CD4-positive, alpha-beta T cell treated with Interleukin-12 subunit alpha and Interleukin-12 subunit beta, for 1 hour (primary cell): ENCODE measurements at regions not wholly inside any gene's neighbourhood (a gene's known extent, or its start where the extent isn't known, plus 50 kb on each side); places are given as distances from the start of the nearest gene placed in this dataset.
"Not testable (repeated sequence)": the region's sequence is repeated elsewhere in the genome, so short reads cannot be mapped to it uniquely, and the experiment has no call there.

Experiments used
- DNase-seq: peaks from one replicate; pipeline ENCODE4 v3.0.0-alpha.2; 2020

DNA sequence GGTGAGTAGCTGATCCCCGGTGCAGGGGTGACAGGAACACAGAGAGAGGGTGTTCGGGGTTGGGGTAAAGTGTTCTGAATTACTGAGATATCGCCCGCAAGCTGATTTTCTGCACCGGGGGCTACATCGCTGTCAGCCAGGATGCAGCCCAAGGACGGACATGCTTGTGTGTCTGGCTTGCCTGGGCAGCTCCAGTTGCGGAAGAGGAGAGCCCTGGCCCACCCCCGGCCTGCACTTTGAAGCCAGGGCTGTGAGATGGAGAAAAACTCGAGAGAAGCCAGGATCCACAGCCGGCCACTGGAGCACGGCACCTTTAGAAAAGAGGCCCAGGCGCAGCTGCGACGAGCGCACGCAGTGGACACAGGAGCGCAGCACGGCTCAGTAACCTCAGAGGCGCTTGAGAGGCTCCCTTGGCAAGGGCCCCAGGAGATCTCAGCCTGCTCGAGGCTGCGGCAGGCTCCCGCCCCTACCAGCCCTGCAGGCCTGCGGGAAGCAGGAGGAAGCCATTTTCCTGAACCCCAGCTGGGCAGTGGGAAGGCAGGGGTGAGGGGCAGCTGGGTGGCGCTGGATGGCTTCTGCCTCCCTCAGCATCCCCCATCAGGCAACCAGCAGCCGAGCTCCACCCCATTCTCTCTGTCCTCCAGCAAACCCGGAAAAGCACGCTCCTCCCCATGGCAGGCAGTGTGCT is 59.2 kb downstream of the C9orf50 start:
- no peak for DNase-seq

DNA sequence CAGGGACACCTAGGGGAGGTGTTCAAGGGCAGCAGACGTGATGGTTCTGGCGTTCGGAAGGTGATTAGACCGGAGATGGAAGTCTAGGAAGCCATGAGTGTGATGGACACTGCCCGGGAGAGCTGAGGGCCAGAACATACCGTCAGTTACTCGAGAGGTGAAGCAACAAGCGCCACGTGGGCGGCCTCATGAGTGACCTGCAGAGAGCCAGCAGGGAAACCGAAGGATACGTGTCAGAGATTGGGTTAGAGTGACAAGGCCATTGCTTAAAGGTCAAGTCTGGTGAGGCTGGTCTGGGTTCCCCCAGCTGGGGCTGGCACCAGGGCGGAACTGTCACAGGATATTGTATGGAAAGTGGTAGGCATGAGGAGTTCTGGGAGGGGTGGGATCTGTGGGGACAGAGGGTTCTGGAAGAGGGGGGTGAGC is 60.0 kb downstream of the C9orf50 start:
- no peak for DNase-seq

DNA sequence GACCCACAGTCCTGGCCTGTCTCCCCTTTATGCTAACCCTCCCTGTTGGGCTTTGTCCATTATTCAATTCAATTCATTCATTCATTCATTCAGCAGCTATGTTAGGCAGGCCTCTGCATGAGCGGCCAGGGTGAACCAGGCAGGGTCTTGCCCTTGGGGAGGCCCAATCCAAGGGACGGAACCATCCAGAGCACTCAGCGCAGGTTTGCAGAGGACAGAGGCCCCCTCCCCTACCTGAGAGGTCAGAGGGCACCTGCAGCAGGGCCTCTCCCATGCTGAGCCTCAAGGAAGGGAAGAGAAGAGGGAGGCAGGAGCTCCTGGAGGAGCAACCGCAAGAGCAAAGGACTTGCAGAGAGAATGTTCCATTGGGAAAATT is 61.4 kb downstream of the C9orf50 start:
- DNase-seq, result no peak

DNA sequence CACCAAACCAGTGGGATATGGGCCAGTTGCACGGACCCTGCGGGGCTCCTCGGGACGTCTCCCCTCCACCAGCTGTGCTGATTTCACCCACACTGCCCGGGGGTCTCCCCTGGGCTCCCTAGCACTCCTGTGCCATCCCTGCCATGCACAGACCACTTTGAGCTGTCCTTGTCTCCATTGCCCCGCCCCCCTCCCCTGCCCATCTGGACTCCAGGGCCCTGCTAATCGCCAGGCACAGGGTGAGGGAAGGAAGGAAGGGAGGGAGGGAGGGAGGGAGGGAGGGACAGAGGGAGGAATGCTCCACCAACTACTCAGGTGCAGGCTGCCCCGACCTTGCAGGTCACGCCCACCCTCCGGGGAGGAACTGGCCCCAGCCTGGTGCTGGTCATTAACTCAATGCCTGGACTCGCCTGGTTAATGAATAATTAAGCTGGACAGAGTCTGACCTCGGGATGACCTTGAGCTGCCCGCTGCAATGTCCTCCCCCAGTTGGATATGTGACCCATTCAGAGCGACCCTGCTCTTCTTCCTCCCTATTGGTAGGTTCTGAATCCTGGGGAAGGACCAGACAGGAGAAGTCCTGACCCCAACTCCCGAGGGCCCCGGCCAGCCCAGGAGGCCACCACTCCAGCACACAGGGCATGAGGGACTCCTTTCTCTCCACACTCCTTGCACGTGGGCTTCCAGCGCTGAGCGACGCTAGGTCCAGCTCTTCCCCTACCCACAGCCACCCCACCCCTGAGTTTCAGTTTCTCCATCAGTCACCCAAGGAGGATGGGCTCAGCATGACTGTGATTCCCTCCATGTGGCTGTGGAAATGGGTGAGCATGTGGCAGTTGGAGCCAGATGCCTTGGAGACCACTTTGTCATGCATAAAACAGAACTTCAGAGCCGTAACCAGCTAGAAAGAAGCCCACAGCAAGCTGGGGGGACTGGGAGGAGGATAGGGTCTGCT is 62.1 kb downstream of the C9orf50 start:
- DNase-seq, result no peak

DNA sequence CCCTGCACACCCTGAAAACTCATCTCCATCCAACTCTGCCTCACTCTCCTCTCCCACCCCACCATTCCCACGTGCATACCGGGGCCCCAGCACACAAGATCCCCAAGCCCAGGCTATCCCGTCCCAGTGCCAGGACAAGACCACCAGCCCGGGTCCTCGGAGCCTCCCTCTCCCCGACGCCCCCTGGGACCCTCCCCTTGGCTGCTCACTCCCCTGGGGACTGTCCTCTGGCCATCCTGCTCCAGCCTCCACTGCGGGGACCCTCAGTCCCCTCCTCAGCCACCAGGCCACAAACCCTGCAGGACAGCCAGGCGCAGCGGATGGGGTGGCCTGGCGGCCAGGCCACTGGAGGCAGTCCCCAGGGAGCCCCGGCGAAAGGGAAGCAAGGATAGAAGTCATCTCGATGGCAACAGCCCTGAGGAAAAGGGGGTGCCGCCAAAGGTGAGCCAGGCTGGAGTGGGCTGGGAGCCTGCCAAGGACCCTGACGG is 62.8 kb downstream of the C9orf50 start:
- DNase-seq, result no peak

DNA sequence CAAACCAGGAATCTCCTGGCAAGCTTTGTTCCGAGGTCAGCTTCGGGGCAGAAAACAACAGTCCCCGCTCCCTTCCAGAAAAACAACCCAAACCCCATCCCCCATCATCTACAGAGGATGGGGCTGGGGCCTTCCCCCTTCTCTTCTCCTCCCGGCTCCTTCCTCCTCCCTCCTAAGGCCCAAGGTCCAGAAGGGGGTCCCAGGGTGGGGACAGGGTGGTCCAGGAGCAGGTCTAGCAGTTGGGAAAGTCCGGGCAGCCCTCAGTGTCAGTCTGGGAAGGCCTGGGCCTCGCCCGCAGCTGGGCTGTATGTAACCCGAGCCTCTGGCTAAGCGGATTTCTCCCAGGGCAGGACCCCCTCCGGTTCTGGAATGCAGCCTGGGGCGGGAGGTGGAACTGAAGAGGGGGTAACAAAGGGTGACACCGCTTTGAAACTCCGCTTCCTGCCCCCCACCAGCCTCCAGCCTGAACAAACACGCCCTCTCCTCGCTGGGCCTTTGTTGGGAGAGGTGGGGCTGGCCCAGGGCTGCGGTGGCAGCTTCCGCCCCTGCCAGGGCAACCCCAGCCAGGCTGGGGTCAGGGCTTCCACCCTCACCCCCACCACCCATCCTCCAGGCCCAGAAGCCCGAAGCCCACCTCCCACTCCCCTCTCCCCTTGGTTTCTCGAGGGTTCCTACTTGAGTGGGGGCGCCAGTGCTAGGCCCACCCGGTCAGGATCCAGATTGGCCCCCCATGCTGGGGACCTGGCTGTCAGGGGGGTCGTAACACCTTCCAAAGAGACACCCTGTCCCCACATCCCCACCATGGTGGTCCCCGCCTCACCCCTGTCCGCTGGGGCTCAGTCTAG is 63.5 kb downstream of the C9orf50 start:
- no peak for DNase-seq

DNA sequence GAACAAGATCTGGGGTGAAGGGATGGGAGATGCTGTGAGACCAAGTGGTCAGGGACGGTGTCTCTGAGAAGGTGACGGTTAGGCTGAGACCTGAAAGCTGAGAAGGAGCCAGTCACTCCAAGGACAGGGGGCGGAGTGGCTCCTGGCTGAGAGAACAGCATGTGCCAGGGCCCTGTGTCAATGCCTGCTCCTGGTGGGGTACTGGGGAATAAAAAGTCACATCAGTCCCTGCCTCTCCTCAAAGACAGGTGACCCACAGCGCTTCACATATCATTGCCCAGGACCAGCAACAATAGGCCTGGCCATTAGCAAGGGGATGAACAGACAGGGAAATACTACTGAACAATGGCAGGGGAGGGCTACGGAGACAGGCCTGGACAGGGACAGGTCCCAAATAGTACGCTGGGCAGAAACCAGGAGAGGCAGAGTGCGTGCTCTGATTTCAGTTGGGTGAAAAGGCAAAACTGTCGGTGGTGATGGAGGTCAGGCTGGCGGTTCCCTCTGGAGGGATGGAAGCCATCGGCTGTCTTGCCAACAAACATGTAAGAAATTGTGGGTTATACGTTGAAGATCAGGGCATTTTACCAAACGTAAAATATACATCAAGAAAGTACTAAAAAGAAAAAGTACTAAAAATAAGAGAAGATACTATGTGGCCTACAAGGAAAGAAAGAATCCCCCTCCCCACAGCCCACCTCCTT is 64.3 kb downstream of the C9orf50 start:
- DNase-seq, result no peak

DNA sequence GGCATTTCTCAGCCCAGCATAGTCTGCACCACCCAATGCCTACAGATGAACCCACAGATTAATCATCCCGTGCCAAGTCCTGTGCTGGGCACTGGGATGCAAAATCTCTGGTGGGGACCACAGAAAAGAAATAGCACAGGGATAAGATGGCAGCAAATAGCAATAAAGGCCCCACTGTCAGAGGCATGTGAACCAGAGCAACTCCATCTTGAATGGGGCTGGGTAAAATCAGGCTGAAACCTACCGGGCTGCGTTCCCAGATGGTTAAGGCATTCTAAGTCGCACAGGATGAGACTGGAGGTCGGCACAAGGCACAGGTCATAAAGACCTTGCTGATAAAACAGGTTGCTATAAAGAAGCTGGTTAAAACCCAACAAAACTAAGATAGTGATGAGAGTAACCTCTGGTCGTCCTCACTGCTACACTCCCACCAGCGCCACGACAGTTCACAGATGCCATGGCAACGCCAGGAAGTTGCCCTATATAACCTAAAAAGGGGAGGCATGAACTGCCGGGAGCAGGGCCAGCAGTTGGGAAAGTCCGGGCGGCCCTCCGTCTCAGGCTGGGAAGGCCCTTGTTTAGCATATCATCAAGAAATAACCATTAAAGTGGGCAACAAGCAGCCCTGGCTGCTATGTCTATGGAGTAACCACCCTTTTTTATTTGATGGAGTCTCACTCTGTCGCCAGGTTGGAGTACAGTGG is 65.2 kb downstream of the C9orf50 start:
- DNase-seq, result no peak

DNA sequence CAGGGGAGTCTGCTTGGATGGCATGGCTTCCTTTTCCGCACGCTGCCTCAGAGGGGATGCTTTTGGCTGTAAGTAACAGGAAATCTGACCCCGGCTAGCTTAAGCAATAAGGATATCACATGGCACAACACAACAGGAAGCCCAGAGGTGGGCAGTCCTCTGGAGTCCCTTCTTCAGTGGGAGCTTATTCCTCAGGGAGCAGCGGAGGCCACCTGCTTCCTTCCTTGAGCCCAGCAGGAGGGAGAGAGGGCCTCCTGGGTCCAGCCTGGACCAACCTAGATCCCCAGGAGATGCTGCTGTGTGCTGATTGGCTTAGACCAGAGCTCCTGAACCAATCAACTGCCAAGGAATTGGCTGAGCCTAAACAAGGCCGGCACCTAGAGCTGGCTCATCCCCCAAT is 66.3 kb downstream of the C9orf50 start:
- DNase-seq, result no peak

DNA sequence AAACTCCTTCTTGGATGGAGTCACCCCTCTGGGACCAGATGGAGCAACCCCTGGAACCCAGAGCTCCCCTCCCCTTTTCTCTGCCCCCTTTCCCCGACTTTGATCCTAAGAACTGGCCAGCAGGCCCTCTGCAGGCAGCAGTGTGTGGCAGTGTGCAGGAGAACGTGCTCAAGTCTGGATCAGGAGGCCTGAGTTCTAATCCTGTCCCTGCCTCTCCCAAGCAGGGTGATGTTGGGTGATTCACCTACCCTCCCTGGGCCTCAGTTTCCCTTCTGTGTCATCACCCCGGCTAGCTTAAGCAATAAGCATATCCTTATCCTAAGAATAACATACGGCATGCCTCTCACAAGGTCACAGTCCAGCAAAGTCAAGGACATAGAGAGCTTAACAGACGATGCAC is 67.6 kb downstream of the C9orf50 start:
- no peak for DNase-seq

DNA sequence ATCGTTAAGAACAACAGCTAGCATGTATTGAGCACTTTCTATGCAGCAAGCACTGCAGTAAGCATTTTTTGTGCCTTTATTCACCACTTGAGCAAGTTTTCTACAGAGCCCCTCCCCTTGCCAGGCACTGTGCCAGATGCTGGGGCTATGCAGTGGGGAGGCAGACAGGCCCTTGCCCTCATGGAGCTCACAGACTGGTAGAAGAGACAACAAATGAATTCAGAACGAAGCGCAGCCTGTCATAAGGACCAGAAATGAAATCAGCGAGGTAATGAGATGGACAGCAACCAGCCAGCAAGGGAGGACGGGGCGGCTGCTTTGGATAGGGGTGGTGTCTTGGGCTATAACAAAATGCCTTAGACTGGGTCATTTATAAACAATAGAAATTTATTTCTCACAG is 68.8 kb downstream of the C9orf50 start:
- no peak for DNase-seq

DNA sequence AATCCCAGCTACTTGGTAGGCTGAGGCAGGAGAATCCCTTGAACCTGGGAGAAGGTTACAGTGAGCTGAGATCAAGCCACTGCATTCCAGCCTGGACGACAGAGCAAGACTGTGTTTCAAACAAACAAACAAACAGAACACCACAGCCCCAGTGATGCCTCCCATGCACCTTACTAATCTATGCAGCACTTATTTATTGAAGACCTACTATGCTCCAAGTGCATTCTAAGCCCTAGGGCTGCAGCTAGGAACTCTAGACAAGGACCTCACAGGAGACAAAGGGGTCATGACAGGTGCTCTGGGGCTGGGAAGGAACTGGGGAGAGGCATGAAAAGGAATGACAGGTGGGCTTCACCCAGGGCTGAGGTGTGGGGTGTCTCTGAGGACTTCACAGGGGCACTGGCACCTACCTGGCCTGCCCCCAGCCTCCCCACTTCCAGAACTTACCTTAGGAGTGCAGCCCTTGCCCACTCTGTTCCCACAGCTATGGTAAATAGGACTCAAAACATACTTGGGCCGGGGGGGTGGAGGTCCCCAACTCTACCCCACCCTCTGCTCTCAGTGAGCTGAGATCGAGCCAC is 69.4 kb downstream of the C9orf50 start:
- DNase-seq, result no peak

DNA sequence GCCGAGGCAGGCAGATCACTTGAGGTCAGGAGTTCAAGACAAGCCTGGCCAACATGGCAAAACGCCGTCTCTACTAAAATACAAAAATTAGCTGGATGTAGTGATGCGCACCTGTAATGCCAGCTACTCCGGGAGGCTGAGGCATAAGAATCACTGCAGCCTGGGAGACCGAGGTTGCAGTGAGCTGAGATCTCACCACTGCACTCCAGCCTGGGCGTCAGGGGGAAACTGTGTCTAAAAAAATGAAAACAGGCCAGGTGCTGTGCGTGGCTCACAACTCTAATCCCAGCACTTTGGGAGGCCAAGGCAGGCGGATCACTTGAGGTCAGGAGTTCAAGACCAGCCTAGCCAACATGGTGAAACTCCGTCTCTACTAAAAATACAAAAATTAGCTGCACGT is 69.9 kb downstream of the C9orf50 start:
- not testable (repeated sequence) for DNase-seq

DNA sequence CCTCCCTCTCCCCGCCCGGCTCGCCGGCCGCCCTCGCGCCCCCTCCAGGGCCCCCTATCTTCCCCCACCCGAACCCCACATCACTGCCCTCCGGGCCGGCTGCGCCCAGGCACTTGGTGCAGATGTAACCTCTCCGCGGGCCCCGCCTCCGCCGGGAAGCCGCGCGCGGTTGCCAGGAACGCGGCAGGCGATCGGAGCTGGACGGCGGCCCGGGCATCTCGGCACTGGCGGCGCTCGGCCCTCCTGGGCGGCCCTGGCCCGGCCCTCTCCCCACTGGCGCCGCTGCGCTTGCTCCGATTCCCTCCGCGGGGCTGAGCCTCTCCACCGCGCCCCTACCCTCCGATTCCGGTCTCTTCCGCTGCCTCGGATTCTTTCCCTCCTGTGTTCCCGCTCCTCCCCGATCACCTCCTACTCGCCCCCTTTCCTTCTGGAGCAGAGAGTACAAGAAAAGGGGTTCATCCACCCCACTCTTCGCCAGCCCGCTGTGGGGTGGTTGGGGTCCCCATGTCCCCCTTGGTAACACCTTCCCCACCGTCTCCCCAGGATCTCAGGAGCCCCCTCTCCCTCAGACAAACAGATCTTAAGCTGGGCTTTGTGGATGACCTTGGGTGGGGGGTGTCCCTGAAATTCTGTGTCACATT is 70.6 kb downstream of the C9orf50 start:
- no peak for DNase-seq

DNA sequence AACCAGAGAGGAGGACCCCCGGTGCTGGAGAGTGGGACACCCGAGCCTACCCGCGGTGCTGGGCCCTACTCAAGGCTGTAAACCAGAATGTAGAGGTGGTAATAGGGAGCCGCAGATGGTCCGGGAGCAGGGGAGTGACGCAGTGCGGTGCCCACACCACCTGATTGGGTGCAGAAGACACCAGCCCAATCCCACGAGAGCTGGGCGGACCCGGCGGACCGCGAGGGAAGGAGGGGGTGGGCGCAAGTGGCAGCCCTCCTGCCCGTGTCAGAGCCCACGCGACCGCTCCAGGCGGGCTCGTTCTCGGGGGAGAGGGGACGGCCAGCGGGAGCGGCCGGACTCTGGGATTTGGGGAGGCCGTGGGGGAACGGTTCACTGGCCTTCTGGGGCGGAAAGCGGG is 71.2 kb downstream of the C9orf50 start:
- no peak for DNase-seq

DNA sequence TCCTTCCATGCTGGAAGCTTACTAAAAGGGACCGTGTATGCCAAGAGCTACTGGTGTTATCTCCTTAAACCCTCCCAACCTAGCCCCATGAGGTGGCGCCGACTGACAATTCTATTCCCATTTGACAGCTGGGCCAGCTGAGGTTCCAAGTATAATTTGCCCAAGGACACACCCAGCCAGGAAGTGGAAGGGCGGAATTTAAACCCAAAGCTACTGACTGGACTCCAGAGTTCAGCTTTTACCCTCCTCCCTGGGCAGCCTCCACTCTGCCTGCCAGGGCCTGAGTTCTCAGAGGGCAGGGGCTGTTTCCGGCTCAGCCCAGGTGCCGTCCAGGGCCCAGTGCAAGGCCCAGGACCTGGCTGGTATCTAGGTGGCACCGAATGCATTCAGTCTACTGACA is 71.8 kb downstream of the C9orf50 start:
- DNase-seq, result no peak

DNA sequence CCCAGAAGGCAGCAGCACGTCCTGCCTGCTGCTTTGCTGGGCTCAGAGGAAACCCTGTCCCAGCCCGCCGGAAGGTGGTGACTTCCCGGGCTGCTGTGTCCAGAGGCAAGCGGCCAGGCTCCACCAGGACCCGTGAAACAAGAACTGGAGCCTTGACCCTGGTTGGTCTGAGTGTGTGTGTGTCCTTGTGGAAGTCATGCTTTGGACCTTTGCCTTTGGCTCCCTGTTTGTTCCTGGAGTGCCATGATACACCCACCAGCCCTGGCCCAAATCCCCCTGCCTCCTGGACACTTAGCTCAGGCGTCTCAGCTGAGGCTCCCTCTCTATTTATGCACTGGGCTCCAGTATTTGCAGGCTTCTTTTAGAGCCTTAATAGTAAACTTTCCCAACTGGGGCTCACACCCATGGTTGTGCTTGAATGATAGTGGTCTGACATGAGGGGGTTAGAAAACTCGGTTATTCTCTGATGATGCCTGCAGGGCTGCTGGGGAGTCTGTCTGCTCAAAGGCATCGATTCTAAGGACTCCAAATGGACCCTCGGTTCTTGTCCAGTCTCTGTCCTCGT is 72.2 kb downstream of the C9orf50 start:
- DNase-seq, result no peak

DNA sequence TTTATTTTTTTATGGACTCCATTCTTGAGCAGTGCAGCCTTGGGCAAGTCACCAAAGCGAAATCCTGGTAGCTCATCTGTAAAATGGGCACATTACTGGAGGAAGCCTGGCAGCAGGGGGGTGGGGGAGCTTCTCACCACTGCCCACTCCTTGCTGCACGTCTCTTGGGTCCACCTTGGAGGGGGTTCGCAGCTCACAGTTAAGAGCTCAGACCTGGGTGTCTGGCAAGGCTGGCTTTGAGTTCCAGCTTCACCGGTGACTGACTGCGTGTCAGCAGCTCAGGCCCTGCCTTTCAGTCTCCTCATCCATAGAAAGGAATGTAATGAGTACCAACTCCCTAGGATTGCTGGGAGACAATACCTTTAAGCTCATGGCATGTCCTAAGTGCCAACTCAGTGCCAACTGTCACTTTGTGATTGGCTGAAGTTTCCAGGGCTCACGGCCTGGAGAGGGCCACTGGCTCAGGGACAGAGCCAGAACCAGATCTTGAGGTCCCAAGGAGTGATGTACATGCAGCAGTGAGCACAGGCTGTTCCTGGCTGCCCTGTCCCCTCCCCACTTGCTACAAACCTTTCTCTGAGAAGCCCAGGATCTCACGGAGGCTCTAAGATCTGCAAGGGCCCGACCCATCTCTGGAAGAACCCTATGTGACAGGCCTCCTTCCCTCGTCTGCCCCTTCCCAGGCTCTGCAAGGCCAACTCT is 72.9 kb downstream of the C9orf50 start:
- DNase-seq, result no peak

DNA sequence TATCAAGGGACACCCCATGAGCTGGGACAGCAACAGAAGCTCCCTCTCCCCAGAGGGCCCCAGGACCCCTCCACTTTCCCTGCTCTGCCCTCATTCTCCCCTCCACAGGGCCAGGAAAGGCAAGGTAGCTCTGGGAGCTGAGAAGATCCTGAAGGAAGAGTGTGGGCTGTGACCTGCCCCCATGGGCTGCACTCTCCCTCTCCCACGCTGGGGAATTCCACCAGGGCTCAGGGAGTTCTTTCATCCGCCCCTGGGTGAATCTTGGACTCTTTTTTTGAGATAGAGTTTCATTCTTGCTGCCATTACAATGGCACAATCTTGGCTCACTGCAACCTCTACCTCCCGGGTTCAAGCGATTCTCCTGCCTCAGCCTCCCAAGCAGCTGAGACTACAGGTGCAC is 73.8 kb downstream of the C9orf50 start:
- no peak for DNase-seq

DNA sequence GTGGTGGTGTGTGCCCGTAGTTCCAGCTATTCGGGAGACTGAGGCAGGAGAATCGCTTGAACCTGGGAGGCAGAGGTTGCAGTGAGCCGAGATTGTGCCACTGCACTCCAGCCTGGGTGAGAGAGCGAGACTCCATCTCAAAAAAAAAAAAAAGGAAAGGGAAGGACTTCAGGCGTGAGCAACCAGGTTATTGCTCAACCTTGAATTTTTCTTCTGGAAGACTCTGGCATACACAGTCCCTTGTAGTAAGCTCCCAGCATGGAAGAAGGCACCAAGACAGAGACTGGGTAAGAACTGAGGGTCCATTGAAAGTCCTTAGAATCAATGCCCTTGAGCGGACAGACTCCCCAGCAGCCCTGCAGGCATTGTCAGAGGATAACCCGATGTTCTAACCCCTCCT is 75.0 kb downstream of the C9orf50 start:
- DNase-seq, result not testable (repeated sequence)
